GM12892 (cell line): ENCODE measurements at regions not wholly inside any gene's neighbourhood (a gene's known extent, or its start where the extent isn't known, plus 50 kb on each side); places are given as distances from the start of the nearest gene placed in this dataset.

ENCODE experiments used
- POLR2AphosphoS5 ChIP-seq: IDR thresholded peaks from 2 replicates; pipeline ENCODE4 v1.6.1; 2011; ENCODE audit warnings: low read depth, low read length, control low read depth
- TAF1 ChIP-seq: IDR thresholded peaks from 2 replicates; pipeline ENCODE4 v1.6.1; 2011; ENCODE audit warnings: low read depth, mild to moderate bottlenecking, control low read depth, low read length, borderline replicate concordance

GRCh38 chr14:98226411-98226810 is 1045.6 kb downstream of the BCL11B start:
- TF ChIP-seq TAF1 (no peak), POLR2AphosphoS5 (no peak)
